OCI-LY3 (cell line): ENCODE measurements at regions not wholly inside any gene's neighbourhood (a gene's known extent, or its start where the extent isn't known, plus 50 kb on each side); places are given as distances from the start of the nearest gene placed in this dataset.

ENCODE experiments used
- CTCF ChIP-seq: fragments of 200-600, 300-600 bp; sonication (generic); IDR thresholded peaks from 2 replicates; pipeline ENCODE4 v1.5.1; 2014; ENCODE audit warnings: antibody characterized with exemption, low read length, low read depth
- EZH2phosphoT487 ChIP-seq: fragments of 200-600 bp; shearing (Covaris generic); IDR thresholded peaks from 2 replicates; pipeline ENCODE4 v1.6.1; 2018; ENCODE audit warnings: antibody characterized with exemption, mixed run types, low read depth

GRCh38 chr2:217641960-217642359 is 360.8 kb downstream of the TNS1 start:
- TF ChIP-seq CTCF: no peak
- no peak for TF ChIP-seq EZH2phosphoT487
